HG02588 (cell line): ENCODE measurements at regions not wholly inside any gene's neighbourhood (a gene's known extent, or its start where the extent isn't known, plus 50 kb on each side); places are given as distances from the start of the nearest gene placed in this dataset.

Experiments used
- ATAC-seq: cut with Tn5 transposase; IDR thresholded peaks from one replicate; pipeline ENCODE4 v1.9.1; 2021; ENCODE audit warnings: mild to moderate bottlenecking, moderate library complexity; ENCODE audit not compliant: unreplicated experiment

DNA sequence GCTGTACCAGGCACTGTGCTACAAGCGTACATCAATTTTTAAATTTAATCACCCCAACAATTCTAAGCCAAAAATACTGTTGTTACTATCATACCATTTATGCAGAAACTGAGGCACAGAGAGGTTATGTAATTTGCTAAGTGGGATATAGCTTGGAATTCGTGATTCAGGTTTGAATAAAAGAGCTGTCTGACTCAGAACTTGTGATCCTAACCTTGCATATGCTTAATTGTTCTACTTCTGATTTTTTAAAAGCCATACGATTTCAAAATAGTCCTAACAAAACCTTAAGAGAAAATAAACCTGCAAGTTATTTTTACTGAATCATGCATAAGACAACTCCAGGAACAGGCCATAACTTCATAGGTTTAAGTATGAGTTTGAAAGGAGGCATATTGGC, 498.0 kb upstream of the CFAP20DC start:
- no peak for ATAC-seq

DNA sequence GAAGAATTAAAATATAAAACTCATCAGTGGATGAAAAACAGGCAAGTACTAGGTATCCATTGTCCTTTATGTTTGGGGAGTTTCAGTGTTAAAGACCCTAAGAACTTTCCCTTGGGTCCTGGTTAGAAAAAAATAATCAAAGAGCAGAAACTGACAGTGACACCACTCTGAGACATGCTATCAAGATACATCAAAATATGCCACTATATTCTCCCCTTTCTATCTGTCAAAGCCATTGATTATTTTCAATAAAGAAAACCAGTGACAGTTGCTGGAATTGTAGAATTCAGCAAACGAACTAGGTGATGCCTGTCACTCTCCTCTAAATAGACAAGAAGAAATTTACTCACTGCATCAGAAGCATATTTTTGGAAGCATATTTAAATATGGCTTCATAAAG, 496.7 kb upstream of the CFAP20DC start:
- no peak for ATAC-seq

DNA sequence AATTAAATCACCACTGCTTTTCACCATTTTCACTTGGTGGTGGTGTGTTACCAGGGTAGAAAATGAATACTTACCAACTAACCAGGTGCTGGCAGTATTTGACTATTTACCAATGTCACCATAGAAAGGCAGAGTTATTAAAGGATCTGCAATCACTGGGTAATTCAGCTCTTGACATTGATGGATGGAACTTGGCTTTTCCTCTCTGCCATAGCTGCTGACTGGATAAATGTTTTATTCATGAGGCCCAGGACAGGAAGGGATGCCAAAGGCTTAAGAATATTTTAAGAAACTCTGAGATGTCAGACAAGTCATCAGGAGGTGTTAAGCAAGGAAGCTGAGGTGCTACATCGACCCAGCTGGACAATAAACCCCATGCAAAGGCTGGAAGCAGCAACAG, 495.5 kb upstream of the CFAP20DC start:
- ATAC-seq, result no peak

DNA sequence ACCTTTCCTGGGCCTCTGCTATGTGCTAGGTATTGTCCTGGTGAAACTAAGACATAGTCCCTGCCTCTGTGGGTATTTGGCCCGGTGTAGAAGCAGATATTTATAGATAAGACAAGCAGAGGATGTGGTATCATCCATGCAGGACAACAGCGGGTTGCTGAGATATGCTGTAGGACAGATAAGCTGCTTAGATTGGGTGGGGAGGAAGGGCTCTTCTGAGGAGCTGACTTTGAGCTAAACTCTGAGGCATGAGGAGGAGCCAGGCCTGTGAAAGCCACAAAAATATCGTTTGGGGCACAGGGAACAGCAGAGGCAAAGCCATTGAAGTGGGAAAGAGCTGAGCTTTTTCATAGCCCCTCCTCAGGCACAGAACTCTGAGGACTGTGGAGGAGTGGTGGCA, 492.5 kb upstream of the CFAP20DC start:
- ATAC-seq, result no peak

DNA sequence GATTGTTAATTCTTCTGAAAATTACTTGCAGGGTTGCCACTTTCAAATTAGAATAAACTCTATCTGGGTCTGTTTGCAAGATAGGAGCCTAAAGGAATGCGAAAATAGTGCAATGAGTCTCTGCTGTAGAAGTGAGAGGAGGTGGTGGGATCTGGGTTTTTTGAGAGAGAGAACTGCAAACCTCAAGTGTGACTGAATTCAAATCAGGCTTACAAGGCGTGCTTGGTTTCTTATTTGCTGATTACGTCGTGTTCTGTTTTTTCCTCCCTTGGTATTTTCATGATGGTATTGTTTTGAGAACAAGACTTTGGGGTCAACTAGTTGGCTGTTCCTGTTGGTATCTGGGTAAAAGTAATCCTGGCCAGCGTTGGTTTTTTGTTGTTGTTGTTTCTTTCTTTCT, 490.9 kb upstream of the CFAP20DC start:
- ATAC-seq, result peak; percentile 98

DNA sequence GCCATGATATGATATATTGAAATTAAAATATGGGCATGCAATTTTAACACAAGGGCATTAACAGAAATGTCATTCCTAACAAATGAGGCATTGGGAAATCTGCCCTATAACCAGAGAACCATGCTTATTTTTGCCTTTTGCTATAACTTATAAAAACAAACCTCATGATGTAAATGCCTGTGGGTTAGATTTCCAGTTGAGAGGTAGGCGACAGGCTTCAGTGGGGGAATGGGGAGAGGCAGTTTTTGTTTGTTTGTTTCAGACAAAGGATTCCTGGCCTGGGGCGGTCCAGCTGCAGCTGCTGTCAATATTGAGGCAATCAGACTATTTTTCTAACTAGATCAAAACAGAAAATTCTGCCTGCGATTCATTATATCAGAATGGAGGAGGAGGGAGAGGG, 490.4 kb upstream of the CFAP20DC start:
- no peak for ATAC-seq

DNA sequence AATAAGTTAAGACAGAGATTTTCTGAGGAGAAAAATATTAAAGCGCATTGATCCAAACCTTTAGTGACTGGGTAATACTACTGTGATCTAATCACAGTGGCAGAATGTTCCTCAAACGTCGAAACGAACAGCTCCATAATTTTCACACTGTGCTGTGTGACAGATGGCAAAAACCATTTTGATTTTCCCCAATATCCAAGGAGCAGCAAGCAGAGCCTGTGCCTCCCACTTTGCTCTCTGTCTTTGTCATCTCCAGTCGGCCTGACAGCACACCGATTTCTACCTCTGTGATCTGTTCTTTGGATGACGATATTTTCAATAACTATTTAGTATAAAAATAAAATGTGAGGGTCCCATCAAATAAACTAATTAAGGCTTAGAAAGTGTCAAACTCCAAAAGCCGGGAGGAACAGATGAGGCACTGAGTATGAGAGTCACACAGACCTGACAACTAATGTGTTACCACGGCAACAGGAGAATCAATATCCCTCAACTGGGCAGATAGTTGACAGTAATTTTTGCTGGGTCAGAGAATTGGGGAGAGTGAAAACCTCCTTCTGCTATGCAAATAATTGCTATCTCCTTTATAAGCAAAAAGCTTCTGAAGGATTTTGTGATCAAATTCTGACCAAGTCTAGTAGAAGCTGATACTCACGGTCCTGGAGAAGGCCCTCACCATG, 489.1 kb upstream of the CFAP20DC start:
- no peak for ATAC-seq

DNA sequence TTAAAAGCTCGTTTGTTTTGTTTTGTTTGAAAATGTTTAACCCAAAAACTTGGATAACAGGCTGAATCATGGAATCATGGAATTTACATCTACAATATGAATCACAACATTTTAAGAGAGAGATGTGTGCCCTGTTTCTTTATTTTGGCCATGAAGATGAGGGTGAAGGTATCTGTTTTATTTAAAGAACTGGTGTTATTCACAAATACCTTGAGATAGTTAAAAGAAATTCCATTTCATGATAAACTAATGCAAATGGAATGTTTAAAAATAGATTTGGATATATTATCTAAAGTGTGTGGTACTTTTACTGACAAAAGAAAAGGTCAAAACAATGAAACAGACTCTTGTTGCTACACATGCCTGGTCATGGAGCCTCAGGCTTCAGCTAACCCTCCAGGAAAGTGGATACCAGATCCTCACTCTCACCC, 486.0 kb upstream of the CFAP20DC start:
- ATAC-seq, result no peak

DNA sequence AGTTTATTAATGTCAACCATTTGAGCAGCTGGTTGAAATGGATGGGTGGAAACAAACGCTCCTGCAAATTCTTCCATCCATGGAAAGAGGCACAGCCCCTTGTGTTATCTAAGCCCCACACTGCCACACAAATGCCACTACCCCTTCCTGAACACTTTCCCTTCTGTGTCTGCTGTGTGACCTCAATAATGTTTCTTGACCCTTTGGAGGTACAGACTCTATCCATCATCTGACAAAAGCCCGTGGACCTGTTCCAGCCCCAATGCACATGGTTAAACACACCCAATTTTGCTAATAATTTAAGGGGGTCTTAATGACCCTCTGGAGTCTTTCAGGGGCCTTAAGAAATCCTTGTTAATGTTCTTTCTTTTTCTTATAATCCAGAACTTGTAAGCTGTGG, 482.2 kb upstream of the CFAP20DC start:
- no peak for ATAC-seq

DNA sequence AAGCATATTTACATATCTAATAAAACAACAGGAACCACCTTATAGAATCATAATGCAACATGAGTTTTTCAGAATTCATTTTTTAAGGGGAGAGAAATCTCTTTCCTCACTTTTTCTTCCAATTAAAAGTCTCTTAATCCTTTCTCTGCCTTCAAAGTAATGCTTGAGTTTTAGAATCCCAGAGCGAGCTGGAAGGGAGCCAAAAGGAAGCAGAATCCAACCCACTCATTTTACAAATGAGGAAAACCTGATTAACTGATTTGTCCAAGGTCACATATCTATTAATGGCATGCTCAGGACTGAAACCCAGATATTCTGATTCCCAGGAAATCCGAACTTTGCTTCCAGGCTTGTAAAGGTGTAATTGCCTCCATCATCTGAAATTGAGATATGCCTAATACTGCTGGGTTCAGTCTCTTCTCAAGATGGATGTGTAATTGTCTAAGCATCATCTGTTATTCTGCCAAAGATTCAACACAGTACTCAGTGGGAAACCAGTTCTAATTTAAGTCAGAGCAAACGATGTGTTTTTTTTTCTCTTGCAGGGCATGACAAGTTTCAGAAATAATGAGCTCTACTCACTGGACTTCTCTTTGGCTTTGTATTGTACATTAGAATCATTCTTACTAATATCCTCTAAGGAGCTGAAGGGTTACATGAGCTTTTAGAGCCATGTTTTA, 481.4 kb upstream of the CFAP20DC start:
- no peak for ATAC-seq

DNA sequence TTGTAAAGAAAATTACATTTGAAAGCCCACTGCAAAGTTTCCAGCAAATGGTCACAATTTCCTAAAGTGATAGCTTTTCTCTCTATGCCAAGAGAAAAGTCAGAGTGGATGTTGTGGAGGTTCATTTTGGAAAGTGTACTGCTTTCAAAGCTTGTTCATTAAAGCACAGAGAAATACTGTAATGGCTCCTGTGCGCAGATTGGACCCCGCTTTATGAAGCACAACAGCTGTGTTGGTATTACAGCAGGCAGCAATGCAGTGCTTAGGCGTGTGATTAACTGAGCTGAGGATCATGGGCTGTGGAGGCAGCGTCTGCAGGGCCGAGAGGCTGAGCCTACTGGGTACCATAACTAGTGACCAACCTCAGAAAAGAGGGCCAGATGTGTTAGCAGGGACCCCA, 478.4 kb upstream of the CFAP20DC start:
- ATAC-seq, result no peak

DNA sequence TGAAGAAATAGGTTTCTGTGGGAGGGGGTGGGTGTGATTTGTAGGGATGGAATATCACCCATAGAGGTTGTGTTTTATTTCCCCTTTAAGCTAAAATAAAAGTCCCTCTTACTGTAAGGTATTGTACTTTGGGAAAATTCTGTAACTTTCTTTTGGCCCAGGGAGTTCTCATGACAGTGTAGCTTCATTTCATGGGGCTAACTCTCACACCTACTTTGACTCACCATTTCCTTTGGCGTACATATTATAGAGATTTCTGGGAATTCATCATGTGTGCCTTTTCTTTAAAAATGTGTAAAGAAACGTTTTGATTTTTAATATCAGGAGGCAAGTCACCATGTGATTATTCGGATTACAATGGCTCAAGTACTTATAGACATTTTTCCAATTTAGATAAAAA, 477.7 kb upstream of the CFAP20DC start:
- ATAC-seq, result no peak

DNA sequence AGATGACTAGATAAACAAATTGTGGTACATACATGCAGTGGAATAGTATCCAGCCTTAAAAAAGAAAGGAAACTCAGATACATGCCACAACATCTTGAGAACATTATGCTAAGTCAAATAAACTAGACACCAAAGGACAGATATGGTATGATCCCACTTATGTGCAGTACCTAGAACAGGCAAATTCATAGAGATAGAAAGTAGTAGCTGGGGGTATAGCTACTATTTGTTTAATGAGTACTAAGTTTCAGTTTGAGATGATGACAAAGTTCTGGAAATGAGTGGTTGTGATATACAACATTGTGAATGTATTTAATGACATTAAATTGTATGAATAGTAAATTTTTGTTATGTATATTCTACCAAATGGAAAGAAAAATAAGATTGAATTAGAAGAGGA, 477.2 kb upstream of the CFAP20DC start:
- no peak for ATAC-seq

DNA sequence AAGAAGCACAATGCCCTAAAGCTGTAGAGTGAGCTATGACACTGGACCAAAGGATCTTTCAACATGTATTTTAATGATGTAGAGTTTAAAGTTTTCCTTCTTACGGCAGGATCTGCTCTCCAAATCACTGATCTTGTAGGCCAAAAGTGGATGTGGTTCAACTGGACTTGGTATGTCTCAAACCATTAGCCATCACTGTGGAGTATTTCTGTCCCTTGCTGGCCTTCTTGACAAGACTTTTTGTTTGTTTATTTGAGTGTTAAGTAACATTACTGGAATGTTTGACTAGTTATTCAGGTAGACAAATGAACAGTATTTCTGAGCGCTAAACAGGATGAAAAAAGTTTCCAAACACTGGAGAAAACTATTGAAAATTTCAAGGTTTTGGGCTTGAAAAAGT, 472.7 kb upstream of the CFAP20DC start:
- no peak for ATAC-seq

DNA sequence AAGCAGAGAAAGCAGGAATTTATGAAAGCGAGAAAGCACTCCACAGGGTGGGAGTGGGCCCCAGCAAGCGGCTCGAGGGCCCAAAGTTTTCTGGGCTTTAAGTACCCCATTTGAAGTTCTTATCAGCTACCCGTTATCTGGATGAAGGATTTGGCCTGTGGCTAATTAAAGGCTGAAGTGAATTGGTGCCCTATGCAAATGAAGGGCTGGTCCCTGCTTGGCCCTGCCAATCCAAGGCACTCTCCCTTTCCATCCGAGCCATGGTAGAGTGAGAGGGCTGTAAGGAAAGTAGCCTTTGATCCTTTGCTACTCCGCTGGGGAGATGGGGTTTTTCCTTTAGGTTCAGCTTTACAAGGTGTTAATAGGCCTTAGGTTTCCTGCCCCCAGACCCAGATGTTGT, 469.3 kb upstream of the CFAP20DC start:
- no peak for ATAC-seq

DNA sequence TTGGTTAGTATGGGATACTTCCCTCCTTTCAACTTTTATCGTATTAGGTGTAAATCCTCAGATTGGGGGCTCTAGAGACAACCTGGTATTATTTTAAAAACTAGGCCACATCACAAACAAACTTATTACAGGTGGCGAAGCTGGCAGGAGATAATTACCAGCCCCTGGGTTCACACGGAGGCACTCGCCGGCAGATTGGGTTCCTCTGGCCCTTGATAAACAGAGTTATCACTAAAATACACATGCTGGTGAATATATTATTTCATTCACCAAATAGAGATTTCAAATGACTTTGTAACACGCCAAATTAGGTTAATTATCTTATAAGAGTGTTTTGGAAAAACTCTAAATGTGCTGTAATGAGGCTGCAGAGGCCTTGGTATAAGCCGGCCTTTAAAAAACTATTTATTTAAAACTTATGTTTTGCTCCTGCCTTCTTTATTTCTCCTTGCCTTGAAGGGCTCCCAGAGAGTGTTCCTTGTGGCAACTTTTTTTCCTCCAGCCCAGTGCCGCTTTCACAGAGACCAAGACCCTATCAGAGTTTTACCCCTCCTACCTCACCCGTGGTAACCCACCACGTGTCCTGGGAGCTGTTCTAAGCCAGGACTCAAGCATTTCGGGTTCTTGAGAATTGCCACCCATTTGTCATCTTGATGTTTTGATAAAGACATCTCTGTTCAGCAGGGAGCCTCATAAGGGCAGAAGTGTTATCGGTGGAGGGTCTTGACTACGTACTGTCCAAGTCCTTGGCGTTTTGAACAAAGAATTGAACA, 468.6 kb upstream of the CFAP20DC start:
- ATAC-seq, result no peak

DNA sequence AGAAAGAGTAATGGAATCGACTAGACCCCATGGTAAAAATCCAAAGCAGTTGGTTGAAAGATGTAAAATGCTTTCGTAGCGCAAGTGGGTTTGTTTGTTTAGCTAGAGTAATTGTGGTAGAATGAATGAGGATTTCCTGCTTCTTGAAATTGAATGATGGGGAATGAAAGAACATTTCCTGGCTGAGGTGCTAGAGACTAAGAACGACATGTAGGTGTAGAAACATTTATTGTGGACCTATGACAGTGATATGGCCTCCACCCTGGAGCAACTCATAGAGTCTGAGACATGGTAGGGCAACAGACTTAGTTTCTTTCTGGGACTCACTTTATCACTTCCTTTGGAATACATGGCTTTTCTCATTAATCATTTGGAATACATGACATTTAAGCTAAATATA, 467.6 kb upstream of the CFAP20DC start:
- ATAC-seq, result no peak

DNA sequence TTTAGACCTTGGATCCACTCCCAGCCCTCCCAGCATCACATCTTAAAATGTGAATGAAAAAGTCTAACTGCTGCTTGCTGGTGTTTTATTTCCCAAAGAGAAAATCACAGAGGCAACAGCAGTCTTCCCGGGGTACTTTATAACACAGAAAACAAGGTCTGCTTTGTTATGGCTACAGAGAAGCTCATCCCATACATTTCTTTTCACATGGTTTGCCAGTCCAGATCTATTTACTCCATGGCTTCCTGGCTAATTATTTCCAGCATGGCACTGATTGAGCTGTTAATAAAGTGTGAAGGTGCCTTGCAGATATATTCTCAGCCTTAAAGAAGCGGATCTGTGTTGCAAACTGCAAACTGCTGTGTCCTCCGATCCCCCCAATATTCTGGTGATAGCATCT, 466.1 kb upstream of the CFAP20DC start:
- no peak for ATAC-seq

DNA sequence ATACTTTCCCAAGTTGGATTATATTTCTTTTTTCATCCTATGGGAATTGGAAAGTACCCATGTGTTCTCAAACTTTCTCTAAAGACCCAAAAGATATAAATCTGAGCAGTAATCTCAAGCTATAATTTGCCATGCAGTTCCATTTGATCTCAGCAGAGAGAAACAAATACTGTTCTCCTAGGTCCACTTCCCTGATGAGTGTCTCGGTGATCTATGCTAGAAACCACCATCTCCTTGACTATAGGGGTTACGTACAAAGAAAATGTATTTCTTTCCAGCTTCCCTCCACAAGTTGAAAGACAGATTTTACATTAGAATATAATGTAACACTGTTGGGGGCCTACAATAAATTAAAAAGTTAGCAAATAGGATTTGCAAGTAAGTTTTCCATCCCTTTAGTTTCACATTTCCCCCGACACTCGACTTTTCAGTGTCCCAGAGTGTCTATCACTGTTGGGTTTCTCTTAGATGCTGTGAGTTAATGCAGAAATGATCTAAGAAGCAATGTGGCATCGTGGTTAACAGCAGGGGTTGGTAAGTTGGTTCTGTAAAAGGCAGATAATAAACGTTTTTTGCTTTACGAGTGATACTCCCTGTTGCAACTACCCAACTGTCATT, 465.1 kb upstream of the CFAP20DC start:
- no peak for ATAC-seq

DNA sequence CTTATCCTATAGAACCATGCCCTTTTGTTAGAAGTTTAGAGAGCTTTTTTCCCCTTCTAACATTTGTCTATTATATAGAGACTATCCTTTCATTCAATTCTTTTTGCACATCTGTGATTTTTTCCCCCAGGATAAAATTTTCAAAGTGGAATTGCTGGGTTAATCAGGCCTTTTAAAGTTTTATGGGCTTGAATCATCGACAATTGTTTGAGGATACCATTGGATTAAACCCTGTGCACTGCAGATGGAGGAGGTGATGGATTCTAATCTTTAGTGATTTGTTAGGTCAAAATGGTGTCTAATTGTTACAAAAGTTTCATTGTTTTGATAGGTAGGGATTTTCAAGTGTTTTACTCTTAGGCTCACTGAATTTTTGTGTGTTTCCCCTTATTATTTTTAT, 463.7 kb upstream of the CFAP20DC start:
- ATAC-seq, result no peak

DNA sequence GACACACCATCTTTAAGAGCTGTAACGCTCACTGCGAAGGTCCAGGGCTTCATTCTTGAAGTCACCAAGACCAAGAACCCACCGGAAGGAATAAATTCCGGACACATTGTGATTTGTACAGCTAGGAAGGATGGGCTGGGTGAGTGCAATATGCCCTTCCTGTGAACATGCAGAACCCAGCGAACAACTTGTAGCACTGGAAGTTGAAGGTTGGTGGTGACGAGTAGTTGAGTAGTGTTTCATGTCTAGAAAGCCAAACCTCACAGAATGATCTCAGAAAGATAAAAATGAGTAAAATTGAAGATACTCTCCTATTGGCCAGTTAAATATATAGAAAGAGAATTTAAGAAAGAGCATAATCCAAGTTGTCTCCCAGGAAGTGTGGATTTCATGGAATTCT, 462.2 kb upstream of the CFAP20DC start:
- ATAC-seq, result no peak

DNA sequence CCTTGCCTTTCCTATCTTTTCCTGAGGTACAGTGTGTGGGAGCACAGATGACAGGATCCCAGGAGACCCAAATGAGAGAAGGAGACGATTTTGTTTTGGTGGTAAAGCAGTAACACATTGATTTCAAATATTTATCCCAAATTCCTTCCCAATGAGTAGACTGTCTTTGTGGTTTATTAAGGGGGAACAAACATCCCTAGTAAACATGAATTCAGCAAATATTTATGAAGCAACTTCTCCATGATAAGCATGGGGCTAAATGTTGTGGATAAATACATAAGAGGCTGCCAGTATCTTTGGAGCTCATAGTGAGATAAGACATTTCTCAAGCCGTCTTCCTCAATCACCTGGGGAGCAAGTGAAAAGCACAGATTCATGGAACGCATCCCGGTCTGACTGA, 460.8 kb upstream of the CFAP20DC start:
- ATAC-seq, result no peak
